HG03354 (cell line): ENCODE measurements at regions not wholly inside any gene's neighbourhood (a gene's known extent, or its start where the extent isn't known, plus 50 kb on each side); places are given as distances from the start of the nearest gene placed in this dataset.

ENCODE experiments used
- ATAC-seq: cut with Tn5 transposase; IDR thresholded peaks from one replicate; pipeline ENCODE4 v1.9.1; 2021; ENCODE audit warnings: mild to moderate bottlenecking; ENCODE audit not compliant: unreplicated experiment, poor library complexity, severe bottlenecking

GRCh38 chr2:166591226-166591625 lies 97.2 kb upstream of the SCN7A start:
- ATAC-seq: no peak

- no peak for ATAC-seq
Observed at GRCh38 chr2:166573391-166573790, 79.3 kb upstream of the SCN7A start.

GRCh38 chr2:166572937-166573336 lies 78.9 kb upstream of the SCN7A start:
- no peak for ATAC-seq

GRCh38 chr2:166568409-166568808 lies 74.4 kb upstream of the SCN7A start:
- ATAC-seq: no peak

GRCh38 chr2:166565501-166565900 lies 71.5 kb upstream of the SCN7A start:
- ATAC-seq: no peak

GRCh38 chr2:166563894-166564293 lies 69.8 kb upstream of the SCN7A start:
- no peak for ATAC-seq

- no peak for ATAC-seq
Observed at GRCh38 chr2:166560022-166560421, 66.0 kb upstream of the SCN7A start.

- ATAC-seq: no peak
Observed at GRCh38 chr2:166550923-166551322, 56.9 kb upstream of the SCN7A start.

- ATAC-seq: no peak
Observed at GRCh38 chr2:166545473-166545872, 51.4 kb upstream of the SCN7A start.
